GM12874 (cell line): ENCODE measurements at regions not wholly inside any gene's neighbourhood (a gene's known extent, or its start where the extent isn't known, plus 50 kb on each side); places are given as distances from the start of the nearest gene placed in this dataset.

Experiments used
- CTCF ChIP-seq: IDR thresholded peaks from 2 replicates; pipeline ENCODE4 v1.5.1; 2011; ENCODE audit warnings: low read depth, mild to moderate bottlenecking, control low read depth, low read length, moderate library complexity; ENCODE audit not compliant: insufficient read depth

GRCh38 chr20:6908673-6909072 is 141.2 kb downstream of the BMP2 start:
- no peak for TF ChIP-seq CTCF

GRCh38 chr20:6909608-6910007 is 142.1 kb downstream of the BMP2 start:
- no peak for TF ChIP-seq CTCF

- no peak for TF ChIP-seq CTCF
Measured at GRCh38 chr20:6914986-6915385, 147.5 kb downstream of the BMP2 start.

- no peak for TF ChIP-seq CTCF
Measured at GRCh38 chr20:6916938-6917337, 149.5 kb downstream of the BMP2 start.

GRCh38 chr20:6919792-6920468 is 152.4 kb downstream of the BMP2 start:
- no peak for TF ChIP-seq CTCF

GRCh38 chr20:6920991-6921613 is 153.6 kb downstream of the BMP2 start:
- no peak for TF ChIP-seq CTCF

GRCh38 chr20:6921717-6922386 is 154.4 kb downstream of the BMP2 start:
- TF ChIP-seq CTCF: no peak
